CD4-positive, alpha-beta T cell treated with Interleukin-4 for 1 hour (primary cell): ENCODE measurements at regions not wholly inside any gene's neighbourhood (a gene's known extent, or its start where the extent isn't known, plus 50 kb on each side); places are given as distances from the start of the nearest gene placed in this dataset.

Experiments
- DNase-seq, 2 donors: peaks; one replicate each; pipeline ENCODE4 v3.0.0-alpha.2; 2020 to 2022

DNA sequence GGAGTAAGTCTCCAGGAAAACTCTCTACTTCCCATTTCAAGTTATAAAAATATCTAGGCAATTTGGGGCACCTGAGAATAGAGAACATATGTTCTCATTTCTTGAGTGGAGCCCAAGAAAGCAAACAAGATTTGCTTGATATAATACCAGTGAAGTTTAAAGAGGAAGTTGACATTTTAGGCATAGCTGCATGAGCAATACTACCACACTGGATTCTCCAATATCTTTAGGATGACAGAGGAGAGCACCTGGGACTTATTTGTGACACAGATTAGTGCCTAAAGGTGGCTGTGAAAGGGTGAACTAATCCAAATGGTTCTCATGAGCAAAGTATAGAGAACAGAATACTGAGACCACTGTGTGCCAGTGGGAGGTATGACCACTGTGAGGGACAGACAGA, 423.5 kb upstream of the RIOK2 start:
- no peak for DNase-seq

DNA sequence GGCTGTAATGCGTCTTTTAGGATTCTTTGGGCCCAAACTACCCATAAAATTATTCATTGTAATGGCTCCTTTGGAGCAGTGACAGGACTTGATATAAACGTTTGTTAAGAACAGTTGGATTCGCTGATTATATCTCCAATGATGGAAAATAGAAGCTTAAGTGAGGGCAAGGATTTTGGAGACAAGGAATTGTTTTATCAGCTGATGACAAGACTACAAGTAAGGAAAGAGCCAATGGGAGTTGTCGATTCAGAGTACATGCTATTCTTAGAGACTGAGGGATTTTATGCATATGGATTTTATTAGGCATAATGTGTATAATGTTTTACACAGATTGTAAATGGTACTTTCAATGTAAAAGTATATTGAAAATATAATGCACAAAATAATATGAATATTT, 425.5 kb upstream of the RIOK2 start:
- DNase-seq, result no peak

DNA sequence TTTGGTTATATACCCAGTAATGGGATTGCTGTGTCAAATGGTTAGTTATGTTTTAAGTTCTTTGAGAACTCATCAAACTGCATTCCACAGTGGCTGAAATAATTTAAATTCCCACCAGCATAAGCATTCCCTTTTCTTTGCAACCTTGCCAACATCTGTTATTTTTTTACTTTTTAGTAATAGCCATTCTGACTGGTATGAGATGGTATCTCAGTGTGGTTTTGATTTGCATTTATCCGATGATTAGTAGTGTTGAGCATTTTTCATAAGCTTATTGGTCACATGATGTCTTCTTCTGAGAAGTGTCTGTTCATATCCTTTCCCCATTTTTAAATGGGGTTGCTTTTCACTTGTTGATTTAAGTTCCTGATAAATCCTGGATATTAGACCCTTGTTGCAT, 435.7 kb upstream of the RIOK2 start:
- DNase-seq, result no peak

DNA sequence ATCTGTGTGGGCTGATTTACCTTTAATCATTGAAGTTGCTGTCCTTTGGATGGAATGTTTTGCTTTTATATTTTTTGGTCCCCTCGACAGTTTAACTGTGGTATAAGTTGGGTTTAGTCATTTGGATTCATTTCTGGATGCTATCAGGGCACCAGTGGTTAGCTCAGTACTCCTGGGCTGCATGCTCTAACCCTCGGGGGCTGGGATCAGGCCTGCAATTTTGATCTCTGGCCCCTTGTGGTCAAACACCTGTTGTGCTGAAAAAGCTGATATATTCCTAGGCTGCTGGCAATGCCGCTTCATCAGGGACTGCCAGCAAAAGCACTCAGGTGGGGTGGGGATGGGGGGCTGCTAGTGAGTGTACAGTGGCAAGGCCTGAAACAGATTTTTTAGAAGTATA, 440.4 kb upstream of the RIOK2 start:
- no peak for DNase-seq

DNA sequence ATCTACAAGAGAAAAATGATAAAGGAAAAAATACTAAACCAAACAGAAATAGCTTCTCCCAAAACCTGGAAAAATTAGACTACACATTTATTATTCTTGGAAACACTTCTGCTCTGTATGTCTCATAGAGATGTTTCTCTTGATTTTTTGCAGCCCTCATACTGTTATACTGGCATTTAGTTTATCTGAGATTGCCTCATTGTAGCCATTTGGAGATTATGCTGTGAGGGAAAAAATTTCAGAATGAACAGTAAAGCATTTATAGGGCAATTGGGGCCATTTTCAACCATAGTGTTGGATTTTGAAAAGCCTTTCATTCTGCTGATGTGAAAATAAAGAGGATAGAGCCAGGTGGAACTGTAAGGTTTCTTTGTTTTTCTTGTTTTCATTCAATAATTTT, 441.8 kb upstream of the RIOK2 start:
- no peak for DNase-seq

DNA sequence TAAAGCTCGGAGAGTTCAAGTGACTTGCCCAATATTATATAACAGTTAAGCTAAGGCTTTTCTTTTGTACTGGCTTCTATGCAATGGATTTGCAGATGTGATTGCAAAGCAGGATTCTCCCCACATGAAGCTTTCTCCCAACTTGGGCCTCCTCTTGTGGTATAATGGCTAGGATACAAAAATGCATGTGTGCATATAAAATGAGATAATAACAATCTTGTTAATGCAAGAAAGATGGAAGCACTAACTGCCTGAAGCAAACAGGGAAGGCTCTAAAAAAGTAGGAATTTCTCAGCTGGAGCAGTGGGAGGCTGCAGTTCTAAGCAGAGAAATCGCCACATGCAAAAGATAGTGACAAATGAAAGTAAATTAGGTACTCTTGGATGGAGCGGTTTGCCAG, 444.2 kb upstream of the RIOK2 start:
- no peak for DNase-seq

DNA sequence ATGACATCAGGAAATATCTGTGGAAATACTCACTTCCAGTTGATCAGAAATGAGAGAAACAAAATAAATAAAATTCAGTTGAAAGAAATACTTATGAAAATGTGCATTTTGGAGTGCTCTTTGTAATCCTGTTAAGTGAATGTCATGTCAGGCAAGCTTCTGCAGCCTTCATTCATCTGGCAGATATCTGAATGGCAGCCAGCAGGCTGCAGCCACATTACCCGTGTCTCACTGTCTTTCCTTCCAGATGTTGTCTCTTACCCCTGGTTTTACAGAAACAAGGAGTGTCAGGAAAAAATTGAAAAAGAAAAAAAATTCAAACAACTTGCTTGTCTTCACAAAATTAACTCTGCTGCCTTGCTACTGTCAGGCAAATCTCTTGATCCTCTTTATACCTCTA, 445.0 kb upstream of the RIOK2 start:
- no peak for DNase-seq

DNA sequence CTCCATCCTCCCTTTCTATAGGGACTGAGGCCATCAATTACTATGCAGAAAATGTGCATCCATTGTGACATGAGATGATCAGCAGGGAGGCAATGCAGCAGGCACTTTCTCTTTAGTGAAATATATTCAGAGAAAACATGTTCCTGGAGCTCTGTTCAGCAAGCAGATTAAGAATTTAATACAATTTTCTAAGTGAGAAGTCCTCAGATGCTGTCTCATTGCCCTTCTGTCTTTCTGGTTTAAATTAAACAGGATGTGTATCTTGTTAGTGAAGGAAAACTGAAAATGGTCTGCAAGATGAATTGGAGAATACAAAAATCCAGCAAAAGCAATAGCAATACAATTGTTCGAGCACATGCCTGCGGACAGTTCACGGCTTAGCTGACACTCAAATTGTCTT, 445.8 kb upstream of the RIOK2 start:
- DNase-seq, result no peak

DNA sequence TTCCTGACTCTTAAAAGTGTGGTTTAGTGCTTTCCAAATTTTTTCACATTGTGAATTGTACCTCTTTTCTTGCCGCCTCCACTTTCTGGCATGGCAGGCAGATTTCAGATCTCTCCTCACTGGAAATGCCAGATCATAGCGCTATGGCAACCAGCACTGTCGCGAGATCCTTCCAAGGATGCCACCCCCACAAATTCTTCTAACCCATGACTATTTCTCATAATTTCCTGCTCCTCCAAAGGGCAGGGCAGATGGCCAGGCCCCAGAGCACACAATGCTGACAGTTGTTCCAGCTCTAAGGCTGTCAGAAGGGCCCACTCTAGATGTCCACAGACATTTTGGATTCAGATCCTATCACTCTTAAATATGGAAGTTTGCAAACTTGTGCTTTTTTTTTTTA, 446.2 kb upstream of the RIOK2 start:
- DNase-seq, result no peak

DNA sequence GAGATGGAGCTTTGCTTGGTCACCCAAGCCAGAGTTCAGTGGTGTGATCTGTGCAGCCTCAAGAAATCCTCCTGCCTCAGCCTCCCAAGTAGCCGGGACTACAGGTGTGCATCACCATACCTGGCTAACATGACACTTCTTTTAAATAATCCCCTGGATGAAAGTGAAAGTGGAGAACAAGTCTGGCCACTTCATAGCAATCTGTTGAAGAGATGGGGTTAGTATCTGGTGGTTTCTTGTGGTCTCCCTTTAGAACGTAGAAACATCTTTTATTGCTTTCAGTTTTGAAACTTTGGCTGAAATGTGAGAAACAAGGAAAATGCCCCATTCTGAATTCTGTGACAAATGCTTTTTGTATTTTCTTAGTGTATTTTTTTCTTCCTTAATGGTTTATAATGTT, 452.5 kb upstream of the RIOK2 start:
- no peak for DNase-seq

DNA sequence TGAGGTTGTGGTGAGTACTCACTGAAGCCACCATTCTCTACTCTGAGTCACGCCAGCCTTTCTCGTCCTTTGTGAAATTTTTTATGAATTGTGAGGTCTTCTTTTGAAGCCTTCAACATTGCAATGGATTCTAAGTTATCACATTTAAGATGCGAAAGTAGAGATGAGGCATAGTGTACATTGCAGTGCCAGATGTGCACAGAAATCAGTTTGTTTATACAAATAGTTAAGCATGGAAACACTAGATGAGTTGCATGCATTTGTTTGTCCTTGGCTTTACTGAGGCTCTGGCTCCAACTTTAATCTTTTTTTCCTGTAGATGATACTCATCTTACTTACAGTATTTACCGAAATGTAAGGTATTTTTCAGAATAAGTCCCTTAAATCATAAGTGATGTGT, 453.7 kb upstream of the RIOK2 start:
- DNase-seq, result no peak

DNA sequence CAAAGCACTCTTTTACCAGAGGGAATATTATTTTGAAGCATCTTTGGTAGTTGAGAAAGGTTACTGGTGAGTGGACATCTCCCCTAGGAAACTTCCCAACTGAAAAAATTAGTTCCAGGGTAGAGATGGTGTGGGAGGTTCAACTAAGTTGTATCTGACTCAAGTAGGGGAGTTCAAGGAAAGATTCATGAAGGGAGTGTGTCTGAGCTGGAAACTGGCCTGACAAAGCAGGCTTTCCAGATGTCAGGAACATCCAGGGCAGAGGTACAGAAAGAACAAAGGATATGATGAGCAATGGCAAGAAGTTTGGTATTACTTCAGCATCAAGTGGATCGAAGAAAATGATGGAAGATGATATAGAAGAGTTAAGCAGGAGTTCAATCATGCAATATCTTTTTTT, 458.0 kb upstream of the RIOK2 start:
- DNase-seq, result no peak

DNA sequence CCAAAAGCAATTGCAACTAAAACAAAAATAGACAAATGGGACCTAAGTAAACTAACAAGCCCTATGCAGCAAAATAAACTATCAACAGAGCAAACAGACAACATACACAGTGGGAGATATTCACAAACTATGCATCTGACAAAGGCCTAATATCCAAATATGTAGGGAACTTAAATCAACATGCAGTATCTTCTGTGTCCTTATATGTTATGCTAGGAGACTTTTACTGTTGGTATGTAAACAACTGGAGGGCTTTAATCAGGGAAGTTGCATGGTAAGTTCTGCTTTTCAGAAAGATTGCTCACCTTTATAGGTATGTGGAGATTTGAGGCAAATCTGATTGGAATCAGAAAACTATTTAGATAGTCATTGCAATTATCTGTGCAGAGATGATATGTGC, 461.2 kb upstream of the RIOK2 start:
- no peak for DNase-seq

DNA sequence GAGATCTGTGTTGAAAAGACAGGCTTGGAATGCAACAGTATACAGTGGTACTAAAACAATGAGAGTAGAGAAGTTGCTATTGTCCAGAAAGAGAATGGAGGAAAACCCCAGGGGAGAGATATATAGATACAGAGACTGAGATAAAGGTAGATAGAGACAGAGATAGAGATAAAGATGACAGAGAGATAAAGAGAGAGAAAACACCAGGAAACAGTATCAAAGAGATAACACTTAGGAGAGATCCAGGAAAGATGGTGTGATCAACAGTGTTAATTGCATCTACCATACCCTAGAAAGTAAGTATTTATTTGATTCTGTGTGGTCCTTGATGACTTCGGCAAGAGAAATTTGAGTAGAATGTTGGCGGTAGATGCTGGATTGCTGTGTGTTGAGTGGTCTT, 461.8 kb upstream of the RIOK2 start:
- no peak for DNase-seq

DNA sequence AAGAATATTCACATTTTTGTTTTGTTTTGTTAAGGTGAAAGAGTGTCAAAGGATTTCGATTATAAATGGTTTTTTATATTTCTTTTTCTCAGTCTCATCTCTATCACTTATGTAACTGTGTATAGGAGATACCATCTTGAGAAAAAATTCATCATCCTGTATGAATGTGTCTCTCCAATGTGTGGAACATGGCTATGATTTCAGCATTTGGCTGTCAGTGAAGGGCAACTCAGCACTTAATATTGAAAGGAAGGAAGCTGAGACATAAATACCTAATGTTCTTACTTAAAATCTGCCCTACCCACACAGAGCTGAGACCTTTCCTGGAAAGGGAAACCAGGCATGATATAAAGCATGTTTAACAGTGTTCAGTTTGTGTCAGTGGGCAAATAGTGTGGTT, 474.2 kb upstream of the RIOK2 start:
- DNase-seq, result no peak

DNA sequence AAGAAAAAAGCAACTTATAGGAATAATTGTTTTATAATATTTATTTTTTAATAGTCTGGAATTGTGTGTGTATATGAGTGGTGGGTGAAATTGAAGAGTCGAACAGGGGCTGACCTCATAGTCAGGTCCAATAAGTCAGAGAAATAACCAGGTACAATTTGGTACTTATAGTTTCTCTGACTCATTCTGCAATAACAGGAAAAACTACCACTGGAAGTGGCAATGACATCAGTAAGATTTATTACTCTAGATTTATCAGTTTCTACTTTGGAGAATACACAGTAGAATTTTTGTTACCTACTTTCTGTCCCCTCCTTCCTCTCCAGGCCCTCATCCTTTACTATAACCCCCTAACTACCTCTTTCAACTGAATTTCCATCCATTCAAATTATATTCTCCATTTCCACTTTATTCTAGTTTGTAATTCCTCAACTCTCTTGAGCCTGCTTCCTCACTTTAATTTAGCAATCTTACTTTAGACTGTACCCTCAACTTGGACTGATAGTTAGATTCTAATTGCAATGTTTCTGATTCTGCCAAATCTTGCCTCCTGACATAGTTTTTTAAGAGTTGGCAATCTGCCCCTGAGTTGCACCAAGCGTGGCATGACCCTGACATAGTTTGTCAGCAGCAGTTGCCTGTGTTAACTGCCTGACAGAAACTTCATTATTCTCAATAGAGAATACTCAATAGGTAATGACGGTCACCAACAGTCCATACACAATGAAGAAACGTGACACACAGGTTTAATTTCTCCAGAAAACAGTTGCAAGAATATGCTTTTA, 475.3 kb upstream of the RIOK2 start:
- no peak for DNase-seq

DNA sequence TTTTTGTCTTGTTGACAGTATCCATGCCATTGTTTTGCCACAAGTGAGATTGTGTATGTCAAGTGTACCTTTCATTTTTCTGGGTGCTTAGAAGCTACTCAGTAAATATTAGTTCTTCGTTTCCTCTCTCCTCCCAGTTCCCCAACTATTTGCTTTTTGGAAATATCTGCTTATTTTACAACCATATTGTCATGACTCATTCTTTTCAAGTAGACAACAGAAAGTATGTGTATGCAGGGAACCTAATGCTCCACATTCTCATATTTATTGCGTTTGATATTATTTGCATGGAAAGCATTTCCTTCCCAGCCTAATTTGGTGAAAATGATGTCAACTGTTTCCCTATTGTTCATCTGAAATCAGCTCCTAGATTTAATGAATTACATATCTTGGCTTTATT, 483.7 kb upstream of the RIOK2 start:
- no peak for DNase-seq

DNA sequence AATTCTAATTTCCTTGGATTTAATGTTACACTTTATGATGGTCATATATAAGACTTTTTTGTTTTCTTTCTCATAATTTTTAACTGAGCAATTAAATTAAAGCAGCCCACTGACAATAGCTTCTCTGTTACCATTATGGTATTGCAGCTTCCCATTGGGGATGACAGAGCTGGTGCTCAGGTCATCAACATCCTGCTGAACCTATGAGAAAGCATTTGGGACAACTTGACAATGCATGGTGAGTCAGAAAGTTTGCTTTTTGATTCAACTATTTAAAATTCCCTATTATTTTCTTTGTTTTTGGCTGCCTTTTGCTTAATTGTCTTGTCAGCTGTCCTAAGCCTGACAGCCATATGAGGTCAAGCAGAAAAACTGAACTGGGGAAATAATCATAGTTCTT, 487.4 kb upstream of the RIOK2 start:
- no peak for DNase-seq

DNA sequence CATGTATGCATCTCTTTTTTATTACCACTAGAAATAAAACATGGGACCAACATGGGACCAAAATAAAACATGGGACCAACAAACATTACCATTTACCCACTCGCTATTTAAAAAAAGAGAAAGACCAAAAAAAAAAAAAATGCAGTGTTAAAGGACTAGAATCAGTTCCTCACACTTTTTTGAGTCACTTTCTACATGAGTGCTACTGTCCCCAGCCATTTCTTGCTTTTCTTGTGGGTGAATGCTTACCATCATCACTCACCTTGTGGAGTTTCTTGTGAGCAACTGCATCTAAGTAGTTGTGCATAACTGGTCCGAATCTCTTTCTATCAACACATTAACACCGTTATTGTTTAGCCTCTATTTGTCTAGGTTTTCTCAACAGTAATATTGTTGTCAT, 493.6 kb upstream of the RIOK2 start:
- DNase-seq, result no peak

DNA sequence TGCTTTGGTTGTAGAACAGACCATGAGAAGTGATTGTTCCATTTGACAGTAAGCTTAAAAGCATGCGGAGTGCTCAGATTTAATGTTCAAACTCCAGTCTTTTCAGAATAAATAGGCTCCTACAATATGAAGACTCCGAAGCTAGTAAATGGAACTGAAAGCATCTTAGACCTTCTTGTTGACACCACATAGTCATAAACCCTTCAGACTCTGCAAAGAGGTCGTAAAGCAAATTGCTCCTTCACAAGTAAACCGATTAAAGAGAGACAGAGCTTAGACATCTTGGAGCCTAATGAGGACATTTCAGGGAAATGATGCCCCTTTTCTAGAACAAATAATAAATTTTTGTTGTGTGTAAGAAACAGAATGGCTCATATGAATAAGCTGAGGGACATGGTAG, 511.0 kb upstream of the RIOK2 start:
- DNase-seq, result no peak

DNA sequence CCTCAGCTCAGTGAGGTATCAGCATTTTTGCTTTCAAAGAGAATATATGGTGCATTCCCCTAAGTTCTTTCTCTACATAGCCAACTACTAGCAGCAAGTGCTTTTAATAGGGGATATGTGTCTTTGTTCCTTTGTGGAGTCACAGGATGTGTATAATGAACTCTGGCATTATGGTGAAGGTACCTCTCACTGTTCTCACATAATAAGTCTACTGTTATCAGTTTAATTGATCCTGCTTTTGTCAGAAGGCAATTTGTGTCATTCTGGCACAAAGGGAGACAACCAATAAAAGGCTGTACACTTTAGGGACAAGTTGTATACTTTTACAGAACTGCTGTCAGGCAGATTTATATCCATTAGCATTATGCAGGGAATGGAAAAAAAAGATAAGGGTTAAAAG, 531.4 kb upstream of the RIOK2 start:
- DNase-seq, result no peak

DNA sequence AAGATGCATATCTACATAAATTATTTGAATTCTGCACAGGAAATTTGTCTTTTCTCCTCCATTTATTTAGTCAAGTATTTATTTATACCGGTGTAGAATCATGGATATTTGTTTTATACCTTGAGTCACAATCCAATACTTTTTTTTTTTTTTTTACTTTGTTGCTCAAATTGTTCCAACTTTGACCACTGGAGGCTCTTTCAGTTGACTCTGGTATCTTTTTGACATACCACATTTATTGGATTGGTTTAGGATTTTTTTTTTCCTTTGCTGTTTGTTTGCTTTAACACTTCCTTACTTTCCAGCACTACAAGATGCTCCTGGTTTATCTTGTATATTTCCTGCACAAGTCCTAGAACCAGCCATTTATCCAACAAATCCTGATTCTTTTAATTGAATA, 543.1 kb upstream of the RIOK2 start:
- no peak for DNase-seq

DNA sequence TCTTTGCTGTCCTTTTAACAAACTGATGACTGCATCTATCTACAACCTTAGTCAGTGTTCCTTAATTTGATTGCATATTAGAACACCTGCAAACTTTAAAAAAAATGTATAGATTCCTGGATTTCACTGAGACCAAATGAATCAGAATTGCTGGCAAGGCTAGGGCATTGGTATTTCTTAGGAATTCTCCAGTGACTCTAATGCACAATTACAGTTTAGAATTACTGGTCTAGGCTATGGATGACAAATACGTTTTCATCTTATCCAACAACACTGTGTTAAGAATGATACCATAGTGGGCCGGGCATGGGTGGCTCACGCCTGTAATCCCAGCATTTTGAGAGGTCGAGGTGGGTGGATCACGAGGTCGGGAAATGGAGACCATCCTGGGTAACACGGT, 545.9 kb upstream of the RIOK2 start:
- no peak for DNase-seq

DNA sequence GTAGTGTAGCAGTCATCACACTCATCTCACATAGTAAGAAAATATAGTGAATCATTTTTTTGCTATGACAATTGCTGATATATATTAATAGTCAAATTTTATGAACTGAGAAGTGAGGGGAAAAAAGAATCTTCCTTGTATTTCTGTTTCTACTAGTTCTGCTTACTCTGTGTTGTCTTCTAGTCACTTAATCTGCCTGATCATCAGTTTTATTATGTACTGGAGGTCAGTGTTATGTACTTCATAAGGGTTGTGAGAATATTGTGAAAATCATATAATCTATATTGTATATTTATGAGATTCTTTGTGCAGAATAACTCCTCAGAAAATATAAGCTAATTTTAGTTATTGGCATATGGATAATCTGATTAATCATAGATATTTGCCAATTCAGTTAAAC, 546.9 kb upstream of the RIOK2 start:
- DNase-seq, result no peak

DNA sequence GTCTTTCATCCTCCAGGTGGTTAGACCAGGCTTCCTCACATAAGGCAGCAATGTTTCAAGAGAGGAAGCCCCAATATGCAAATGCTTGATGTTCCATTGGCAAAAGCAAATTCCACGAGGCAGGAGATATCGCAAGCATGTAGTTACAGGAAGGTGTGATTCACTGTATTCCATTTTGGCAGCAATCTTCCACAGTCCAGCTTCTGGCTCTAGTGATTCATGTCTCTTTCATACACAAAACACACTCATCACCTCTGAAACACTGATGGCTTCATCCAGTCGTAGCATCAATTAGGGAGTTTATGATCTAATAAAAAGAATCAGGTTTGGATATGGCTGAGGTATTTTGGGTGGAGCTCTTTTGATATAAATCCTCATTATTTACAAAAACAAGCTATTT, 552.2 kb upstream of the RIOK2 start:
- no peak for DNase-seq

DNA sequence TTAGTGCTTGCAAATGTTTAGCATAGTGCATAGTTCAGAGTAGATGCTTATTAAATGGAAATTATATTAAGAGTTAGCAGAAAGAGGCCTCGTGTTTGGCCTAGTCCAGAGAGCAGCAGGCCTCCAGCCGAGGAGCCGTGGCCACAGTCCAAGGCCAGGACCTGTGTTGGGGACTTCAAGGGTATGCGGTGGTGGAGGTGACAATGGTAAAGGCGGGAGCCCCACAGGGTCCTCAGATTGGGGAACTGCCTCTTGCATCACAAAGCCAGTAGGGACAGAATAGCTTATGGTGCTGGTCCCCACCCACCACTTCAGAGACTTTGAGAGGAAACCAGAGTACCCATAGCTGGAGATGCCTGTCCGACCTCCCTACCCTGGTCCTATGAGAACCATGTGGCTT, 554.6 kb upstream of the RIOK2 start:
- DNase-seq, result no peak
